ENCODE measurements at regions not wholly inside any gene's neighbourhood (a gene's known extent, or its start where the extent isn't known, plus 50 kb on each side); places are given as distances from the start of the nearest gene placed in this dataset.
A peak's percentile ranks its signal among the peaks of the same experiment; 100 is the strongest.
"Not testable (repeated sequence)": the region's sequence is repeated elsewhere in the genome, so short reads cannot be mapped to it uniquely, and the experiment has no call there.

- DNase-seq (ENCODE audit: low read depth), result no peak
- H3K36me3 ChIP-seq (ENCODE audit: control insufficient read depth, insufficient read depth, low read length, severe bottlenecking), result no peaks in the 10 kb centered on the region
- H3K4me3 ChIP-seq (ENCODE audit: low read length), result no peak overlapping the region
These were observed 65.3 kb upstream of the TENM4 start for GRCh38 chr11:79506124-79506523.

GRCh38 chr11:79503028-79503427 lies 62.2 kb upstream of the TENM4 start:
- Histone ChIP-seq H3K36me3 (ENCODE audit: control insufficient read depth, insufficient read depth, low read length, severe bottlenecking) (no peaks in the 10 kb centered on the region), H3K27me3 (replicated peaks; ENCODE audit: control insufficient read depth, insufficient read depth, low read length) (peaks cover 3% of the 10 kb centered on the region), H3K9ac (ENCODE audit: low read length) (no peak overlapping the region), H3K9me3 (ENCODE audit: control insufficient read depth, low read length) (no peaks in the 10 kb centered on the region), H3K4me3 (ENCODE audit: low read length) (peak overlapping the region; percentile 16), H3K4me1 (ENCODE audit: control insufficient read depth, insufficient read depth, low read length) (peaks cover 17% of the 10 kb centered on the region)
- DNase-seq (ENCODE audit: low read depth), result no peak

More at GRCh38 chr11:79506124-79506523, 65.3 kb upstream of the TENM4 start:
- Histone ChIP-seq H3K9me3 (ENCODE audit: control insufficient read depth, low read length) (no peaks in the 10 kb centered on the region), H3K9ac (ENCODE audit: low read length) (no peak overlapping the region), H3K4me1 (ENCODE audit: control insufficient read depth, insufficient read depth, low read length) (peaks cover 17% of the 10 kb centered on the region), H3K27me3 (replicated peaks; ENCODE audit: control insufficient read depth, insufficient read depth, low read length) (peaks cover 8% of the 10 kb centered on the region)

- Histone ChIP-seq H3K9me3 (ENCODE audit: control insufficient read depth, low read length) (no peaks in the 10 kb centered on the region), H3K4me1 (ENCODE audit: control insufficient read depth, insufficient read depth, low read length) (peaks cover 17% of the 10 kb centered on the region), H3K4me3 (ENCODE audit: low read length) (no peak overlapping the region), H3K27me3 (replicated peaks; ENCODE audit: control insufficient read depth, insufficient read depth, low read length) (peaks cover 3% of the 10 kb centered on the region), H3K36me3 (ENCODE audit: control insufficient read depth, insufficient read depth, low read length, severe bottlenecking) (no peaks in the 10 kb centered on the region), H3K9ac (ENCODE audit: low read length) (no peak overlapping the region)
- no peak for DNase-seq (ENCODE audit: low read depth)
These were observed 60.9 kb upstream of the TENM4 start for GRCh38 chr11:79501707-79502106.

GRCh38 chr11:79499929-79500328 lies 59.1 kb upstream of the TENM4 start:
- DNase-seq (ENCODE audit: low read depth); H3K36me3 ChIP-seq (ENCODE audit: control insufficient read depth, insufficient read depth, low read length, severe bottlenecking); H3K9ac ChIP-seq (ENCODE audit: low read length); H3K9me3 ChIP-seq (ENCODE audit: control insufficient read depth, low read length); H3K4me3 ChIP-seq (ENCODE audit: low read length); H3K27me3 ChIP-seq (replicated peaks; ENCODE audit: control insufficient read depth, insufficient read depth, low read length): not testable (repeated sequence)
- H3K4me1 ChIP-seq (ENCODE audit: control insufficient read depth, insufficient read depth, low read length), result peaks cover 17% of the 10 kb centered on the region

GRCh38 chr11:79498667-79499066 lies 57.8 kb upstream of the TENM4 start:
- Histone ChIP-seq H3K9me3 (ENCODE audit: control insufficient read depth, low read length) (no peaks in the 10 kb centered on the region), H3K9ac (ENCODE audit: low read length) (no peak overlapping the region), H3K4me3 (ENCODE audit: low read length) (no peak overlapping the region), H3K4me1 (ENCODE audit: control insufficient read depth, insufficient read depth, low read length) (peaks cover 12% of the 10 kb centered on the region), H3K27me3 (replicated peaks; ENCODE audit: control insufficient read depth, insufficient read depth, low read length) (no peaks in the 10 kb centered on the region), H3K36me3 (ENCODE audit: control insufficient read depth, insufficient read depth, low read length, severe bottlenecking) (no peaks in the 10 kb centered on the region)
- no peak for DNase-seq (ENCODE audit: low read depth)

GRCh38 chr11:79493555-79494171 lies 52.8 kb upstream of the TENM4 start:
- Histone ChIP-seq H3K9ac (ENCODE audit: low read length) (no peak overlapping the region), H3K4me3 (ENCODE audit: low read length) (no peak overlapping the region), H3K9me3 (ENCODE audit: control insufficient read depth, low read length) (no peaks in the 10 kb centered on the region), H3K27me3 (replicated peaks; ENCODE audit: control insufficient read depth, insufficient read depth, low read length) (peaks cover 4% of the 10 kb centered on the region), H3K4me1 (ENCODE audit: control insufficient read depth, insufficient read depth, low read length) (peaks cover 4% of the 10 kb centered on the region), H3K36me3 (ENCODE audit: control insufficient read depth, insufficient read depth, low read length, severe bottlenecking) (no peaks in the 10 kb centered on the region)
- DNase-seq (ENCODE audit: low read depth), result peak; percentile 89

GRCh38 chr11:79492008-79492407 lies 51.2 kb upstream of the TENM4 start:
- no peak overlapping the region for H3K4me3 ChIP-seq (ENCODE audit: low read length)
- no peak for DNase-seq (ENCODE audit: low read depth)
- H3K9ac ChIP-seq (ENCODE audit: low read length), result no peak overlapping the region
- H3K36me3 ChIP-seq (ENCODE audit: control insufficient read depth, insufficient read depth, low read length, severe bottlenecking), result no peaks in the 10 kb centered on the region
- H3K4me1 ChIP-seq (ENCODE audit: control insufficient read depth, insufficient read depth, low read length), result peaks cover 20% of the 10 kb centered on the region
- H3K9me3 ChIP-seq (ENCODE audit: control insufficient read depth, low read length), result no peaks in the 10 kb centered on the region
- peaks cover 4% of the 10 kb centered on the region for H3K27me3 ChIP-seq (replicated peaks; ENCODE audit: control insufficient read depth, insufficient read depth, low read length)

All from adipocyte (in vitro differentiated cells).